GM11168 (cell line): ENCODE measurements at regions not wholly inside any gene's neighbourhood (a gene's known extent, or its start where the extent isn't known, plus 50 kb on each side); places are given as distances from the start of the nearest gene placed in this dataset.

Experiments used
- in situ Hi-C: fragments of 300-500 bp; cut with MboI; formaldehyde crosslinking; loops from one replicate; pipeline ENCODE4 v1.12.0; 2022; ENCODE audit warnings: low sequenced_read_pairs; ENCODE audit not compliant: unreplicated experiment

DNA sequence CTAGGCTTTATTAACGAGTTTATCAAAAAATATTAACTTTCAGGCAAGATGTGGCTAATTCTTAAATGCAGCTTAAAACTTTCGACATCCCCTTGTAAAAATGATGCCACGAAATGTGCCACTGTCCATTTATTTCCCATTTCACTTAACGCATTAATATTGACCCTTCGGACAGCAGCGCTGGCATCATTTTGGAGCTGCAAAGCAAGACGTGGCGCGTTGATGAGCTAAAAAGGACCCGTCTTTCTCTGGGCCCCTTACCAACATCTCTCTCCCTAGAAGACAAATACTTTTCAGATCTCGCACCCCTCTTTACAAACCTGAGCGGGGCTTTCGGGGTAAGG is 367.9 kb downstream of the MTX2 start:
- in situ Hi-C loops = loop anchor here (10.0 kb wide), 1 partner anchor 512 kb away; the partner anchor contains the start of genes HOXD8 and HOXD9

DNA sequence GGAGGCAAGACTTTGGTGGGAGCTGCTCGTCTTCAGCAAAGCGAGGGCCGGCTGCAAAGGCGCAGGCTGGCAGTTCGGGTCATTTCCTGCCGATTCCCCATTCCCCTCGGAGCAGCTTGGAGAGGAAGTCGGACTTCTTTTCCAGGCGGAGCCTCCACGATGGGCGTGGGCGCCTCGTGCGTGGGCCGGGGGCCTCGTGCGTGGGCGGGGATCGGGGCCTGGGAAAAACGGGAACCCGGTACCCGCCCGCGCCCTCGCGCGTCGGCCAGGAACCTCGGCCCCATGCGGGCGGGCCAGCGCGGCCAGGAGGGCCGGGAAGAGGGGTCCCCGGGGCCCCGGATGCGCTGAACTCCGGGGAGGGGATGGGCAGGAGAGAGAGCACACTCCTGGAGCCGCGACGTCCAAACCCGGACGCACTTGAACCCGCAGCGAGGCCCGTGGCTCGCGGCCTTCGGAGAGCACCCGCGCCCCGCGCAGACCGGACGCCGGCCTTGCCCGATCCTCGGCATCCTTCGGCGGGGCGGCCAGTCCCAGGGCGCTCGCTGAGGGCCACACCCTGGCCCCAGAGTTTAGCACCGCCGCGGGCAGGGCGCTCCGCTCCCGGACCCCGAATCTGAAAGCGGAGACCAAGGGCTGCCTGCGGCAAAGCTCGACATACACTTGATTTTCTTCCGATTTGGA is 368.4 kb downstream of the MTX2 start:
- in situ Hi-C loops = loop anchor here (10.0 kb wide), 1 partner anchor 513 kb away; the partner anchor contains the start of genes HOXD8 and HOXD9

DNA sequence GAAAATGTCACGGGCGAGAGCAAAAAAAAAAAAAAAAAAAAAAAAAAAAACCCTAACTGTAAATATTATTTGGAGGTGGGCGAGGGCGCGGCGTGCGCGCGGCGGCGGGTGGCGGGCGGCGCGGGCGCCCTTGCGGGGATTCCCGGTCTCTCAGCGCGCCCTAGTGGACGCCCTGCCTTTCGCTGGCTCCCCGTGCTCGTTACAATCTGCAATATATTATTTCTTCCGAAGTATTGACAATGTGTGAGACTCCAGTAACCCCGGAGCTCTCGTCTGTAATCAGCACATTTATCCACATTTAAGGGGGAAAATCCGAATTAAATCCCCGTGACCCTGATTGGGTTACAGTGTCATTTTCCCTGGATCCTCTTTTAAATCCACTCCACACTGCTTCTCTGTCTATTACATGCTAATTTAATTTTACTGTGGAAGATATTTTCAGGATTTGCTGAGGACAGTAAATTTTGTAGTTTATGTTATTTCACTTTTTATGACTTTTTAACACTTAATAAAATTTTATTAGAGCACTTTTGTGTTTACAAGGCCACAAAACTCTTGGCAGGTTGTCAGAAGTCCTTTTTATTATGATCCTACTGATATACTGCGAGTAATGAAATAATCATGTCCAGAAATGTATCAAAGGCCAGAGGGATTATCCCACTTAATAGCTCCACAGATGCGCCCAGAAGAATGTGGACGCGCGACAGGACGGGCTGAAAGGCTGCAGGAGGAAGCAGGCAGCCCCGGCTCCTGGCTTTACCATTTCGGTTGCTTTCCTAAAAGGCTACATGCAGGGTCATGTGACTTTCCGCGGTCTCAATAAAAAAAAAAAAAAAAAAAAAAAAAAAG is 369.1 kb downstream of the MTX2 start:
- in situ Hi-C loops = loop anchor here (10.0 kb wide), 1 partner anchor 514 kb away; the partner anchor contains the start of genes HOXD8 and HOXD9

DNA sequence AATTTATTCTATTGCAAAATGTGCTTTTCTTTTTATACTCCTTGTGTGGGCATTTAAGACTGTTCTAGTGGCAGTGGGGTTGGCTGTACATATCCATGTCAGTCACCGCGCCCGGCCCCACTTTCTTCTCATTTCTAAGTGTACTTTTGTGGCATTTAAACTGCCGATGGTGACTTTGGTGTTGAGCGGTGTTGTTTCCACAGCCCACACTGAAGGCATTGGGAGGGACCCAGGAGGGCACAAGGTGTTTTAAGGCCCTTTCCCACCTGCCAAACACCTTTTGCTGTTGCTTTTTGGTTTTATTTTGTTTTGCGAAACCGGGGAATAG is 369.7 kb downstream of the MTX2 start:
- in situ Hi-C loops = loop anchor here (10.0 kb wide), 1 partner anchor 514 kb away; the partner anchor contains the start of genes HOXD8 and HOXD9

DNA sequence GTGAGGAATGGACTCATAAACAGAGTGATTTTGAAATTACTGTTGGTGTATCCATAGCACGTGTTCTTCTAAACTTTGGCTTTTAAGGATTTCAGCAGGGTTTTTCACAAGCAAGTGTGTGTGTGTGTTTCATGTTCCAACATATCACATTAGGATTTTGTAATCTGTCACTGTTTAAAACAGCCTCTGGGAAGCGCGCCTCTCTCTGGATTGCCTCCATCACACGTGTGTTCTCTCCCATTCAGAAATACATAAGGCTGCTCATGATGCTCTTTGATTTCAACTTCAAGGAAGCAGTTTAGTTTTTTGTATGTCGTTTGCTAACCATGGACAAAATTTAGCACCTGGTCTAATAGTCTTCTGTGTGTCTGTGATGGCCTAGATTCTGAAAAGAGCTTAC is 370.4 kb downstream of the MTX2 start:
- in situ Hi-C loops = loop anchor here (10.0 kb wide), 1 partner anchor 515 kb away; the partner anchor contains the start of genes HOXD8 and HOXD9

DNA sequence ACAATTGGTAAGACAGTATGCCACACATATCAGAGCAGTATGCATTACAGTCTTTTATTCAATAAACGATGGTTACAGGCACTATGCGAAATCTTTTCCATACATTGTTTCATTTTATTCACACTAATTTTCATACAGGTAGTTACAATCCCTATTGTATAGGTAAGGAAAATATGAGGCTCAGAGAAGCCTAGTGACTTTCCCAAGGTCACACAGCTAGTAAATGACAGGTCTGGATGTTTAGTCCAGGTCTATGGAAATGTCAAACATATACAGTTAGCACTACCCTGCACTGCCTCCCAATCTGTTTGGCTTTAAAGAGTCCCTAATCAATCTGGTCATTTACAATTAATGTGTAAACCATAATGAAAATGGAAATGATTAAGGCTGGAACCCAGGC is 372.2 kb downstream of the MTX2 start:
- in situ Hi-C loops = no loop called here

DNA sequence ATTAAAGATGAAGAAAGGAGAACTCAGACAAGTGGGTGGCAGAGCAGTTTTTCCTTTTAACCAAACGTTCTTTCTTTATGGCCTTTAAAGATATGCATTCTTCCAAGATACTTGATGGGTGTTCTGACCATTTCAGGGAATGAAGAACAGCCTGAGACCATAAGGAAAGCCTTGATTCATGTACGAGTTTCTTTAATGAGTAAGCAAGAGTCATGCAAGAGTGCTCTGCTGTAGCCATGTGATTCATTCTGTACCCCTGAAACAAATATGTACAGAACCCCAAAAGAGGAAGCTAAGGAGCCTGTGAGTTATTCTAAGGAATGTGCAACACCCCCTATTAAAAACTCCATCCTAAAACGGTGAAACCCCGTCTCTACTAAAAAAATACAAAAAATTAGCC is 372.8 kb downstream of the MTX2 start:
- in situ Hi-C loops = no loop called here

DNA sequence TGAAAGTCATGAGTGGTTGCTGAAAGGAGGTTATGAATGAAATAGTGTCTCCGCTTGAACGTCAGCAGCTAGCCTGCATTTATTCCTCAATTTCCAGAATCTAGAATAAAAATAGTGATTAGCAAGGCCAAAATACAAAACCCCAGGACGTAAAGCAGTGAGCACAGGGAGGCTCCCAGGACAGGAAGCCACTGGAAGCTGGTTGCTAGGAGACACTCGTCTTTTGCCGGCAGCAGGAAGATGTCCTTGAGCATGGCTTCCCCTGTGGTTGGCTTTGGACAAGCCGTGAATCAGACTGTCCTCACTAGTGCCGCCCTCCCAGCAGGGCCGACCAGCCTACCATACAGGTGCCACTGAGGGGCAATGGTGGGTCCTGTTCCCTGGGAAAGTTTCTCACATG is 374.4 kb downstream of the MTX2 start:
- in situ Hi-C loops = no loop called here

DNA sequence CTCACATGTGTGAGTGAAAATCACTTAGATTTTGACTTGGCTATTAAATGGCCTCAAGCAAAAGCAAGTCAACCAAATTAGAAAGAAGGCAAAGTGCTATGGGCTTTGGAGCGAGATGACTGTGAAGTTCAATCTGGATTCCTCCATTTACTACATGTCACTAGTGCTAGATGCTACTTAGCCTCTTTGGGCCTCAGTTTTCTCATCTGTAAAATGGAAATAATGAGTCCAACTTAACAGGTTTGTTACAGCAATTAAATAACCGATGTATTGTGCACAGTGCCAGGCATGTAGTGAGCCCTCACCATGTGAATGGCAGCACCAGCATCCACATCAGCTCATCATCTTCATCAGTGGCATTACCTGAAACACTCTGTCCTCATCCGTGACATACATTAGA is 376.3 kb downstream of the MTX2 start:
- in situ Hi-C loops = no loop called here

DNA sequence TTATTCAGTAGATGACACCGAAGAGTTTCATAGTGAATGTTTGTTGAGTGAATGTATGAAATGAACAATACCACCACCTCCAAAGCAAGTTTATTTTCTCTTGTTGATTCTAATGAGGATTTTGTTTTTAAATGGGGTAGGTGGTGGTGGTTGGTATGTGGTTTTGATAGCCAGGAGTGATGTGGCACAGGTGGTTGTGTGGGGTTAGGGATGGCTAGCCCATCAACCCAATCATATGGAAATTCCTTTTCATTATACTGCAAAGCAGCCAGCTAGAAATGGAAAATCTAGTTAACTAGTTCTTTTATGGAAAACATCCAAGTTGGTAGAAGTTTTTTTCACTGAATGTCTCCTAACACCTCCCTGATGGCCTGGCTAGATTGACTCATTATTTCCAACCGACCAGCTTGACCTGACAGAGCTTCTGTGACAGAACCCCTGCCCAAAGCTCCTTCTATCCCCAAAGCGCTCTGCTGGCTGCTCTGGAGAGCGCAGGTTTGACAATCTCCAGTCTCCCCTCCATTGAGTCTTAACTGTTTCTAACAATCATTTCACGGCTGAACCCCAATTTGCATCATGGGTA is 376.9 kb downstream of the MTX2 start:
- in situ Hi-C loops = no loop called here

DNA sequence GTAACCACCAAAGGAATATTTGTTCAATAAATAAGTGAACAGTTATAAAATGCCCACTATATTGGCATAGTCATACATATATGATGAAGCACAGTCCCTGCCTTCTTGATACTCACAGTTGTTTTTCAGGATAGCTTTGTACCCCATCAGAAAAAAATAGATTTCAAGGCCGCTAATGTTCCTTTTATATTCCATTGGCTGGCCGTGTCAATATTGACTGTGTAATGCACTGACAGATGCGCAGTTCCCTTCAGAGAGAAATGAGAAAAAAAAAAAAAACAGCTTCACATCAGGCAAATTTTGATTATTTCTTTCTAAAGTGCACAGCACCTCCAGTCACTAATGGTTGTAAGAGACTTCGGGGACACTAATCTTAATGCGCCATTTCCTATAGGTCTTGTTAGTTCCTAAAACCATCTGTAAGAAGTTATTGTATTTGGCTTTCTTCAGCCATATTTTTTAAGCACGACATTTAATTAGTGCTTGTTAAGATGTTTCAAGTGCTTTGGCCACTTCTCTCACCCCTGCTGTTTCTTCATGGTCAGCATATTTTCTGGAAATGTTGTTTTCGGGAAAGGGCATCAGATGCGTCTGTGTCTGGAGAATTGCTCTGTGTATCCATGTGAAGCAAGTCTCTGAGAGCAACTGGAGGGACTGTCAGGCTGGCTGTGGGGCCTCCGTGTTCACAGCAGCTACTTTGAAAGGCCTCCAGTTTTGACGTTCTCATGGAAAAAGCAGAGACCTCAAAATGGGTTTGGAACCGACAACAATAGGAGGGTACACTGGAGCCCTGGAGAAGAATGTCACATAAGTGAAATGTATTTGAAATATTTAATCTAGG is 378.3 kb downstream of the MTX2 start:
- in situ Hi-C loops = no loop called here

DNA sequence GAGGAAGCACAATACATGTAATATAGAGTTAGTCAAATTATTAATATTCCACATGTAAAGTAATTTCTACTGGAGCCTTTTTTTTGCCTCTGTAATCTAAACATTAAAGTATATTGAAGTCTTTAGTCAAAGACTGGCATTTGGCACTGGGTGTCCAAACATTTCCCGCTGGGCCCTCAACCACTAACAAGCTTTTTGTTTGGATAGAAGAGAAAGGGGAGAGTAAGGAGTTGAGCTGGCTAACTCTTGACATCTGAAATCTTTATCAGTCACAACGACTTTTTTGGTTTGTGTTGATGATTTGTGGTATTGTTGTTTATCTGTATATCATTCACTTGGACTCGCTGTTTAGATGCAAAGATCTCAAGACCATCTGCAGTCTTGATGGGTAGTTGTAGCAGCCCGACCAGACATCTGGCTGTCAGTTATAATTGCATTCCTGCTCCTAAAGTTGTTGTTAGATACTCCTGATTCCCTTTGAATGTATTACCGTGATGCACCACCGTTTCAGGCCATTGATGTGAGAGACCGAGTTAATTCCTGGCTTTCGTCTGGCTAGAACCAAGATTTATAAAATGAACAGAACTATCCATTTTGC is 379.6 kb downstream of the MTX2 start:
- in situ Hi-C loops = no loop called here

DNA sequence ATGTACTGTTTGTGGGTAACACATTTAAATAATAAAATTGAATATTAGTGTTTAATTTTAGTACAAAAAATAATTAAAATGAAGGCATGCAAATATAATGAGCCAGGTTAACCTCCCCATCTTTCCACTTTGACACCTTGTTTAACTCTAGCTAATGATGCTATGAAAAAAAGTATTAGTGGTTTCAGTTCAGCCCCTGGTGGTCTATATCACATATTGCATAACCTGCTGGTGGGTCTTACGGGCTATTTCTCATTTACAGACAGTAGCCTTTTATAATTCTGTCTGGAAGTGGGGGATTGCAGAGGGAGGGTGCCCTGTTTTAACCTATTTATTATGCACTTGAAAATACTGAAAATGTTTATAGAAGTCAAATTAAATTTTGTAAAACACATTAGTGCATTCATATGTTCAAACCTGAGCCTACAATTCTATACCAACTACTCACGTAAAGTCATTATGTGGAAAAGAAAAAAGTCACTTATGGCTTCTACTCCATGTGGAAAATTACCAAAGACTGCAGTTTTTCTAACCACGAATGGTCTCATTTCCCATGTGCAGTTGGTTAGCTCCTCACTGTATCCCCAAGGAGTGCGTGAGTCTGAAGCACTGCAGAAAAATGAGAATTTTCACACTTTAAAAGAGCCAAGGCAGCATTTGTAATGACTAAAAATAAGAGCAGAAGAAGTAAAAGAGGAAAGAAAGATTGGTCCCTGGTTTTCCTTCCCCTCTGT is 381.0 kb downstream of the MTX2 start:
- in situ Hi-C loops = loop anchor here (25.0 kb wide), 1 partner anchor 487 kb away; no protein-coding TSS in a partner anchor

DNA sequence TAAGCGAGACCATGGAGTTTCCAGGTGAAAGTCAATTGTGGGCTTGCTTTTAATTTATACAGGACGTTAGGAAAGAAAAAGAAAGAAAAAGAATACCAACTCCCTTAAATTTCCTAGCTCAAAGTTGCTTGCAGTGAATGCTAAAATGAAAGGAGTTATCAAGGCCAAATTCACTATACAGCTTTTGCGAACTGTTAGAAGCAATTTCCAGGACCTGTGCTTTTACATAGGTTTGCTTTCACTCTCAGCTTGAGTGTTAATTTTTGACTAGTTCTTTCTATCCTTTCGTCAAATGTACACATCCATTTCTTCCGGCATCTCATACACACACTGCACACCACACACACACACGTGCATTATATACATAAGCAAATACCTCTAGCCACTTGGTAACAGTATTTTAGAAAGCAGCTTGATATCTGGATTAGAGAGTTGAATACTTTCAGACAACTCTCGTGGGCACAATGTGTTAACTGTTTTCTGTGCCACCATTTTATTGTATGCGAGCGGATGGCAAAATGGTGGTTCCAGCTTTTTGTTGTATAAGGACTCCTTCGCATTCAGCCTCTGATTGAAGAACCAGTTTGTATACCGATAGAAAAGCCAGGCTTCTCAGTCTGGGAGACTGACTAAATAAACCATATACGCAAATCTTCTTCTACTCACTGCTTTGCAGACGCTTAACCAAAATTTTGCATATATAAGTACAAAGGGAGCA is 381.8 kb downstream of the MTX2 start:
- in situ Hi-C loops = loop anchor here (25.0 kb wide), 1 partner anchor 486 kb away; no protein-coding TSS in a partner anchor

DNA sequence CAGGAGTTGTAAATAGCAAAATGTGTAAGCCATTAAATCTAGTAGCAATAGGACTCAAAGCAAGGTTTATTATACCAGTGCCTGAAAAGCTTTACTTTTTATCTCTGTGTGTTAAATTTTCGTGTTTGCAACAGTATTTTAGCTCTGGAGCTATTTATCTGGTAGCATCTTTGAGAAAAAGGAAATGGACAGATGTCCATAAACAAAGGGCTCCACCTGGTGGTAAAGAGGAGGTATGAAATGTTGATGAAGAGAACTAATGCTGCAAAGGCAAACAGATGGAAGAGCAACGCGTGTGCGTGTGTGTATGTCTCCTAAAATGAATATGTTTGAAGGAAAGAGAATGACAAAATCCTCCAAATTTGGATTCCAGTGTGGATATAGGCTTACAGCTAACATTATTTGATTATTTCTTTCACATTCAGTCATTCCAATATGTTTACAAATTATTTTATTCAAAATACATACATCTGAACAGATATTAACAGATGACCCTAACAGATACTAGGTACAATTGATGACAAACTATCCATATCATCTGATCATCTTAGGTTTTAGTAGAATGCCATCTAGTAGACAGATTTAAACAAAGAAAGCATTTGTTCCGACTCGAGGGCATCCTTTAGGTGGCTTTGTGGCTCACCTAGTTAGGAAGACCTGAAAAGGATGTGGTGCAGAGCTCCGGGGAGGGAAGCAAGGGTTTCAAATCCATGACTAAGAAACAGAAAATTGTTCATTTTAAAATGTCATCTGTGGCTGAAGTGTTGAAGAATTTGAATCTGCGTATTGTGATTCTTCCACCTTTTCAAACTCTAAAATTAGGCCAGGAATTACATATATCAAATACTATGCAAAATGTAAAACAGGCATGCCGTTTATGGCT is 383.3 kb downstream of the MTX2 start:
- in situ Hi-C loops = loop anchor here (25.0 kb wide), 1 partner anchor 485 kb away; no protein-coding TSS in a partner anchor

DNA sequence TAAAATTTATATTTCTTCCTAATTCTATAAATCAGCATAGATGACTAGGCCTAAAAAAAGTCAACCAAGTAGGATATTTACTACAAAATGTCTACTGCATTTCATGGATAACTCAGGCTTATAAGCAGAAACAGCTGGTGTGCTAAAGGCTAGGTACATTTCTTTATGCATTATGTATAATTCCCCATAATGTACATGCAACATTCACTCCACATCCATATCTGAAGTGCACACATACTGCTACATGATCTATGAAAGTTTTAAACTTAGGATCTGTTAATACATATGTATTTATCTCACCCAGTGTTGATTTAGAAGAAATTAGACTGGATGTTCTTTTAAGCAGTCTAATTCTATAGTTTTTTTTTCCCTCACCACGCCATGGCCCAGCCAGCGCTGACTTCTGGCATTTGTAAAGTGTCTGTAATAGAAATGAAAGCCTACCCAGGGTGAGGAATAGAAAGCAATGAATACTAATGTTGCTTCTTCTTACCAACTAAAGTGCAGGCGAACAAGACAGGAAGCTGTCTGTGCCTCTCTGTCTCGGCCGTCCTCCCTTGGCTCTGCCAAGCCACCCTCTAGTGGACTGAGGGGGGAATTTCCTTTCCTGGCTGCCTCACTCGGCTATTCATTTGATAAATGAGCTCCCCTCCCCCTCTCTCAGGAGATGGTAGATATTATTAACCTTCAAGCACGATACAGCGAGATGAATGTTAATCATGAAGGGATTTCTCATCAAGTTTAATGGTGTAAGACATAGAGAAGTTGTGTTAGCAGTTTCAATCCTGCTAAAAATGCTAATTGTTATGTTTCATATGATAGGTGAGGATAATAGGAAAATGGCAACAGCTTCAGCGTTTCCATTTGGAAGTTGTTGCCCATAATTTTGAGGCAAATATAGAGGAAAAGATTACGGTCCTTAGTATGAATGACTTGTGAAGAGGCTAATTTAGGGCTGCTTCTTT is 384.5 kb downstream of the MTX2 start:
- in situ Hi-C loops = loop anchor here (25.0 kb wide), 1 partner anchor 484 kb away; no protein-coding TSS in a partner anchor
